Neuronal stem cell (in vitro differentiated cells): ENCODE measurements at regions not wholly inside any gene's neighbourhood (a gene's known extent, or its start where the extent isn't known, plus 50 kb on each side); places are given as distances from the start of the nearest gene placed in this dataset.
A peak's percentile ranks its signal among the peaks of the same experiment; 100 is the strongest.

ENCODE experiments used
- DNase-seq: peaks from one replicate; pipeline ENCODE4 v3.0.0-alpha.2; 2013; ENCODE audit warnings: low spot score
- H2AFZ ChIP-seq: one replicate; pipeline ENCODE4 v1.6.1; 2013; ENCODE audit warnings: mild to moderate bottlenecking, low read length, inconsistent platforms
- H2AK5ac ChIP-seq: 2 replicates; pipeline ENCODE4 v1.6.1; 2013; ENCODE audit warnings: low read depth, mild to moderate bottlenecking, inconsistent platforms, low read length, moderate library complexity, mixed read lengths
- H2BK120ac ChIP-seq: 2 replicates; pipeline ENCODE4 v1.6.1; 2013; ENCODE audit warnings: low read depth, mild to moderate bottlenecking, inconsistent platforms, low read length, moderate library complexity, mixed read lengths
- H2BK12ac ChIP-seq: one replicate; pipeline ENCODE4 v1.6.1; 2013; ENCODE audit warnings: low read length, inconsistent platforms
- H2BK15ac ChIP-seq: 2 replicates; pipeline ENCODE4 v1.6.1; 2013; ENCODE audit warnings: mild to moderate bottlenecking, low read length, inconsistent platforms, mixed read lengths
- H2BK5ac ChIP-seq: one replicate; pipeline ENCODE4 v1.6.1; 2013; ENCODE audit warnings: inconsistent platforms, mild to moderate bottlenecking, low read length, moderate library complexity
- H3K14ac ChIP-seq: one replicate; pipeline ENCODE4 v1.6.1; 2013; ENCODE audit warnings: low read length, inconsistent platforms
- H3K18ac ChIP-seq: 2 replicates; pipeline ENCODE4 v1.6.1; 2013; ENCODE audit warnings: low read length, inconsistent platforms
- H3K23ac ChIP-seq: 2 replicates; pipeline ENCODE4 v1.6.1; 2013; ENCODE audit warnings: low read depth, mild to moderate bottlenecking, mixed read lengths, low read length, inconsistent platforms; ENCODE audit not compliant: poor library complexity
- H3K27ac ChIP-seq: replicated peaks from 3 replicates; pipeline ENCODE4 v1.5.1; 2013; ENCODE audit warnings: low read length, inconsistent platforms
- H3K27me3 ChIP-seq, 3 experiments: 2 replicates each; pipeline ENCODE4 v1.6.1; 2013; ENCODE audit warnings: low read length in 3 of 3, mild to moderate bottlenecking in 2 of 3, inconsistent platforms in 1 of 3, low read depth in 1 of 3, mixed read lengths in 1 of 3, moderate library complexity in 1 of 3; ENCODE audit not compliant: control insufficient read depth in 3 of 3, insufficient read depth in 3 of 3
- H3K36me3 ChIP-seq, 2 donors: replicated peaks in 1 of 2; 2 replicates each; pipeline ENCODE4 v1.6.1; 2013; ENCODE audit warnings: low read length in 2 of 2; ENCODE audit not compliant: control insufficient read depth in 2 of 2, insufficient read depth in 2 of 2
- H3K4ac ChIP-seq: 2 replicates; pipeline ENCODE4 v1.6.1; 2013; ENCODE audit warnings: inconsistent platforms, mild to moderate bottlenecking, low read length, moderate library complexity
- H3K4me1 ChIP-seq, 2 donors: 1 replicate in 1 of 2; 2 replicates in 1 of 2; pipeline ENCODE4 v1.6.1; 2013; ENCODE audit warnings: low read length in 2 of 2, low read depth in 1 of 2; ENCODE audit not compliant: control insufficient read depth in 2 of 2, insufficient read depth in 1 of 2
- H3K4me2 ChIP-seq: one replicate; pipeline ENCODE4 v1.6.1; 2013; ENCODE audit warnings: mild to moderate bottlenecking, low read length, inconsistent platforms; ENCODE audit not compliant: insufficient read depth, poor library complexity, severe bottlenecking
- H3K4me3 ChIP-seq, 2 donors: 2 replicates each; pipeline ENCODE4 v1.5.1; 2013; ENCODE audit warnings: low read length in 2 of 2, mild to moderate bottlenecking in 2 of 2, inconsistent platforms in 1 of 2, moderate library complexity in 1 of 2
- H3K79me1 ChIP-seq: one replicate; pipeline ENCODE4 v1.6.1; 2013; ENCODE audit warnings: low read depth, mild to moderate bottlenecking, inconsistent platforms, low read length, moderate library complexity
- H3K9ac ChIP-seq: one replicate; pipeline ENCODE4 v1.6.1; 2013; ENCODE audit warnings: mild to moderate bottlenecking, low read depth, low read length, inconsistent platforms; ENCODE audit not compliant: poor library complexity
- H3K9me3 ChIP-seq, 2 donors: replicated peaks in 1 of 2; 2 replicates each; pipeline versions ENCODE3 to v1.6.1; 2013; ENCODE audit warnings: low read length in 2 of 2, mild to moderate bottlenecking in 2 of 2, inconsistent platforms in 1 of 2, low read depth in 1 of 2, mixed read lengths in 1 of 2, moderate library complexity in 1 of 2; ENCODE audit not compliant: control insufficient read depth in 2 of 2, insufficient read depth in 1 of 2
- H4K8ac ChIP-seq: one replicate; pipeline ENCODE4 v1.6.1; 2013; ENCODE audit warnings: low read depth, mild to moderate bottlenecking, inconsistent platforms, low read length, moderate library complexity
- H4K91ac ChIP-seq: one replicate; pipeline ENCODE4 v1.6.1; 2013; ENCODE audit warnings: low read length, low read depth, mild to moderate bottlenecking, inconsistent platforms; ENCODE audit not compliant: poor library complexity
- WGBS, 2 donors: extraction: QIAGEN DNeasy Blood & Tissue Kit; methylation state at CpG; one replicate each; pipeline ENCODE4 v1.1.7; 2013; ENCODE audit warnings: missing lambda C conversion rate in 2 of 2, mixed read lengths in 1 of 2; ENCODE audit not compliant: insufficient read length in 2 of 2, insufficient replicate concordance in 1 of 2; ENCODE audit errors: extremely low coverage in 2 of 2; 5-methylcytosine and 5-hydroxymethylcytosine counted together

GRCh38 chr1:241424480-241424971 lies 67.5 kb upstream of the RGS7 start:
- Histone ChIP-seq H2BK15ac (peak overlapping the region; percentile 89), H2BK5ac (peak overlapping the region; percentile 90), H3K4ac (peak overlapping the region; percentile 53), H3K36me3 (no peaks in the 10 kb centered on the region), H2BK120ac (no peak overlapping the region), H3K18ac (peak overlapping the region; percentile 97), H3K9me3 (no peaks in the 10 kb centered on the region), H2BK12ac (no peak overlapping the region), H4K8ac (no peak overlapping the region), H3K4me1 (no peaks in the 10 kb centered on the region), H3K9ac (no peak overlapping the region), H2AFZ (peak overlapping the region; percentile 99), H3K27me3 (peaks cover 0 to 37% (median 11%) of the 10 kb centered on the region in 3 experiments), H3K27ac (no peak overlapping the region), H4K91ac (no peak overlapping the region), H2AK5ac (peak overlapping the region; percentile 88), H3K4me2 (peak overlapping the region; percentile 89), H3K14ac (no peak overlapping the region), H3K79me1 (no peaks in the 10 kb centered on the region), H3K4me3 (peak overlapping the region; percentile 40 to 85), H3K23ac (peak overlapping the region; percentile 85)
- no peak for DNase-seq
- no CpG with 5 or more reads among the region's 21 CpGs for WGBS, 2 donors

GRCh38 chr1:241423541-241424479 lies 66.8 kb upstream of the RGS7 start:
- Histone ChIP-seq H3K27ac (no peak overlapping the region), H3K79me1 (no peaks in the 10 kb centered on the region), H2BK5ac (peak overlapping the region; percentile 90), H2BK120ac (no peak overlapping the region), H4K91ac (no peak overlapping the region), H3K9me3 (no peaks in the 10 kb centered on the region), H3K4ac (peak overlapping the region; percentile 37), H3K14ac (peak overlapping the region; percentile 71), H3K4me2 (peak overlapping the region; percentile 89), H4K8ac (peak overlapping the region; percentile 65), H2AFZ (peak overlapping the region; percentile 99), H2BK15ac (peak overlapping the region; percentile 89), H2AK5ac (no peak overlapping the region), H3K36me3 (no peaks in the 10 kb centered on the region), H3K9ac (peak overlapping the region; percentile 88), H3K4me1 (no peaks in the 10 kb centered on the region), H3K18ac (peak overlapping the region; percentile 97), H3K27me3 (peaks cover 0 to 37% (median 11%) of the 10 kb centered on the region in 3 experiments), H3K23ac (peak overlapping the region; percentile 65), H2BK12ac (peak overlapping the region; percentile 84), H3K4me3 (peak overlapping the region; percentile 40 to 85)
- DNase-seq: peak; percentile 53
- WGBS, 2 donors: no CpG with 5 or more reads among the region's 61 CpGs

GRCh38 chr1:241422470-241422869 lies 65.5 kb upstream of the RGS7 start:
- H3K4ac ChIP-seq: no peak overlapping the region
- H3K14ac ChIP-seq: no peak overlapping the region
- no peaks in the 10 kb centered on the region for H3K79me1 ChIP-seq
- no peak overlapping the region for H2BK12ac ChIP-seq
- WGBS, 2 donors: no CpG with 5 or more reads among the region's 6 CpGs
- no peak overlapping the region for H2BK120ac ChIP-seq
- no peak overlapping the region for H3K4me2 ChIP-seq
- no peak overlapping the region for H2BK15ac ChIP-seq
- H3K4me3 ChIP-seq: no peak overlapping the region
- H3K23ac ChIP-seq: no peak overlapping the region
- no peak overlapping the region for H2BK5ac ChIP-seq
- H3K9ac ChIP-seq: no peak overlapping the region
- H3K27ac ChIP-seq: no peak overlapping the region
- peaks cover 0 to 37% (median 11%) of the 10 kb centered on the region in 3 experiments for H3K27me3 ChIP-seq
- H4K91ac ChIP-seq: no peak overlapping the region
- no peak overlapping the region for H2AFZ ChIP-seq
- no peaks in the 10 kb centered on the region for H3K9me3 ChIP-seq
- no peak overlapping the region for H2AK5ac ChIP-seq
- no peaks in the 10 kb centered on the region for H3K36me3 ChIP-seq
- no peak for DNase-seq
- H3K18ac ChIP-seq: no peak overlapping the region
- H4K8ac ChIP-seq: no peak overlapping the region
- no peaks in the 10 kb centered on the region for H3K4me1 ChIP-seq

GRCh38 chr1:241419986-241420385 lies 63.0 kb upstream of the RGS7 start:
- peaks cover 0 to 37% (median 11%) of the 10 kb centered on the region in 3 experiments for H3K27me3 ChIP-seq
- no peak overlapping the region for H3K4me2 ChIP-seq
- H3K4me1 ChIP-seq: no peaks in the 10 kb centered on the region
- no peak overlapping the region for H3K9ac ChIP-seq
- no peak overlapping the region for H4K8ac ChIP-seq
- no peaks in the 10 kb centered on the region for H3K79me1 ChIP-seq
- H3K36me3 ChIP-seq: no peaks in the 10 kb centered on the region
- no peaks in the 10 kb centered on the region for H3K9me3 ChIP-seq
- H2BK120ac ChIP-seq: no peak overlapping the region
- H2AK5ac ChIP-seq: no peak overlapping the region
- H3K27ac ChIP-seq: no peak overlapping the region
- no peak overlapping the region for H3K4ac ChIP-seq
- no CpG with 5 or more reads among the region's 3 CpGs for WGBS, 2 donors
- no peak for DNase-seq
- H3K18ac ChIP-seq: no peak overlapping the region
- no peak overlapping the region for H2BK5ac ChIP-seq
- no peak overlapping the region for H2BK12ac ChIP-seq
- no peak overlapping the region for H3K23ac ChIP-seq
- no peak overlapping the region for H4K91ac ChIP-seq
- H2AFZ ChIP-seq: no peak overlapping the region
- no peak overlapping the region for H2BK15ac ChIP-seq
- H3K4me3 ChIP-seq: no peak overlapping the region
- H3K14ac ChIP-seq: no peak overlapping the region
